ENCODE measurements at regions not wholly inside any gene's neighbourhood (a gene's known extent, or its start where the extent isn't known, plus 50 kb on each side); places are given as distances from the start of the nearest gene placed in this dataset.
A peak's percentile ranks its signal among the peaks of the same experiment; 100 is the strongest.

DNA sequence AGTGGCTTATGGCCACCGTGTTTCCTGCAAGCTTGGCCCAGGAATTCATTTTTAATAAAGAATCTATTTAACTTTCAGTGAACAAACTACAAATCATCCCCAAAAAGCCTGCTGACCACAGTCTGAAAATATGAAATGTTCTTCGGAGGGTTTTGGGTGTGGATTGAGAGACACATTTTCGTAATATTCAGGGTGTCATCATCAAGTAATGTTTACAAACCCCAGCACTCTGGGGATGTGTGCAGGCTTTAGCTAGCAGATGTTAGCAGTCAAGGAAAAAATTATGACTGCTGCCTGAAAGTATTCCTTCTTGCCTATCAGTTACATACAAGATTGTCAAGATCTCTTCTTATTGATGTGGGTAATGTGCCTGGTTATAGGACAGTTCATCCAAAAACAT lies 143.9 kb upstream of the FN1 start:
- no peaks in the 10 kb centered on the region for H3K27me3 ChIP-seq
- no peak for TF ChIP-seq POLR2A (IDR thresholded peaks at IDR 0.05)
- TF ChIP-seq, protein P1, sequence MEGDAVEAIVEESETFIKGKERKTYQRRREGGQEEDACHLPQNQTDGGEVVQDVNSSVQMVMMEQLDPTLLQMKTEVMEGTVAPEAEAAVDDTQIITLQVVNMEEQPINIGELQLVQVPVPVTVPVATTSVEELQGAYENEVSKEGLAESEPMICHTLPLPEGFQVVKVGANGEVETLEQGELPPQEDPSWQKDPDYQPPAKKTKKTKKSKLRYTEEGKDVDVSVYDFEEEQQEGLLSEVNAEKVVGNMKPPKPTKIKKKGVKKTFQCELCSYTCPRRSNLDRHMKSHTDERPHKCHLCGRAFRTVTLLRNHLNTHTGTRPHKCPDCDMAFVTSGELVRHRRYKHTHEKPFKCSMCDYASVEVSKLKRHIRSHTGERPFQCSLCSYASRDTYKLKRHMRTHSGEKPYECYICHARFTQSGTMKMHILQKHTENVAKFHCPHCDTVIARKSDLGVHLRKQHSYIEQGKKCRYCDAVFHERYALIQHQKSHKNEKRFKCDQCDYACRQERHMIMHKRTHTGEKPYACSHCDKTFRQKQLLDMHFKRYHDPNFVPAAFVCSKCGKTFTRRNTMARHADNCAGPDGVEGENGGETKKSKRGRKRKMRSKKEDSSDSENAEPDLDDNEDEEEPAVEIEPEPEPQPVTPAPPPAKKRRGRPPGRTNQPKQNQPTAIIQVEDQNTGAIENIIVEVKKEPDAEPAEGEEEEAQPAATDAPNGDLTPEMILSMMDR (IDR thresholded peaks at IDR 0.05), result no peak
- no peaks in the 10 kb centered on the region for H3K9me3 ChIP-seq
- ATAC-seq, result peak in 1 of 4 donors; percentile 49
- H3K36me3 ChIP-seq, result no peaks in the 10 kb centered on the region
- H3K4me3 ChIP-seq, result no peak overlapping the region
- no peaks in the 10 kb centered on the region for H3K4me1 ChIP-seq
- no peak overlapping the region for H3K27ac ChIP-seq
- intact Hi-C loops (cut with DNase I), result no loop called here
- DNase-seq, result no peak
- WGBS (ENCODE audit: insufficient coverage, low coverage, low lambda C conversion rate, missing lambda C conversion rate), result 35% methylated on average over 3 of the region's 3 CpGs

GRCh38 chr2:215577356-215577755 lies 141.5 kb upstream of the FN1 start:
- Histone ChIP-seq H3K4me3 (no peak overlapping the region), H3K4me1 (peaks cover 0 to under 1% (median 0%) of the 10 kb centered on the region in 4 donors), H3K27ac (no peak overlapping the region), H3K9me3 (no peaks in the 10 kb centered on the region), H3K36me3 (no peaks in the 10 kb centered on the region), H3K27me3 (no peaks in the 10 kb centered on the region)
- TF ChIP-seq POLR2A (IDR thresholded peaks at IDR 0.05), result no peak
- TF ChIP-seq, protein P1 (IDR thresholded peaks at IDR 0.05), result no peak
- intact Hi-C loops (cut with DNase I), result no loop called here
- ATAC-seq (no peak), DNase-seq (no peak)

DNA sequence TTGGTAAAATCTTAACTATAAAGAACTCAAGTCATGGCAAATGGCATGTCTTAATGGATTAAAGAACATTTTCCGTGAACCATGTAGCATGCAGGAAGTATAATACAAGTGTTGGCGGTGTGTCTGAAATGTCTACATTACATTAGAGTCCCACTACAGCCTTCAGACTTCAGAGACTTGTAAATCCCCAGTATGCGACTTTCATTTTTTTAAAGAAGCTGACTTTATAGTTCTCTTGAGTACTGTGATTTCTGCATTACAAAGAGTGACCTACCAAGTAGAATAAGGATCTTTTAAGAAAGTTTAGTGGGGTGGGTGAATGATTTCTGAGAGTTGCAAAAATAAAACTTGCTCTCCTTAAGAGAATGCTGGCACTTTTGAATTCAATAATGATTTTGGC lies 140.7 kb upstream of the FN1 start:
- H3K4me1 ChIP-seq, result peaks cover 0 to 4% (median 0%) of the 10 kb centered on the region in 4 donors
- H3K27me3 ChIP-seq, result no peaks in the 10 kb centered on the region
- intact Hi-C loops (cut with DNase I), result no loop called here
- no peaks in the 10 kb centered on the region for H3K9me3 ChIP-seq
- ATAC-seq, result no peak
- no peak for TF ChIP-seq POLR2A (IDR thresholded peaks at IDR 0.05)
- TF ChIP-seq, protein P1 (IDR thresholded peaks at IDR 0.05), result no peak
- WGBS (ENCODE audit: insufficient coverage, low coverage, low lambda C conversion rate, missing lambda C conversion rate), result 92% methylated on average over 3 of the region's 3 CpGs
- no peak overlapping the region for H3K27ac ChIP-seq
- DNase-seq, result no peak
- no peak overlapping the region for H3K4me3 ChIP-seq
- H3K36me3 ChIP-seq, result no peaks in the 10 kb centered on the region

- no peaks in the 10 kb centered on the region for H3K9me3 ChIP-seq
- H3K4me1 ChIP-seq, result peaks cover 0 to 4% (median 0%) of the 10 kb centered on the region in 4 donors
- TF ChIP-seq, protein P1 (IDR thresholded peaks at IDR 0.05), result no peak
- no peak for TF ChIP-seq POLR2A (IDR thresholded peaks at IDR 0.05)
- no peak overlapping the region for H3K27ac ChIP-seq
- H3K27me3 ChIP-seq, result no peaks in the 10 kb centered on the region
- intact Hi-C loops (cut with DNase I), result no loop called here
- no peaks in the 10 kb centered on the region for H3K36me3 ChIP-seq
- DNase-seq, result no peak
- no peak overlapping the region for H3K4me3 ChIP-seq
- ATAC-seq, result no peak
Measured at GRCh38 chr2:215573496-215573895, 137.6 kb upstream of the FN1 start.

DNA sequence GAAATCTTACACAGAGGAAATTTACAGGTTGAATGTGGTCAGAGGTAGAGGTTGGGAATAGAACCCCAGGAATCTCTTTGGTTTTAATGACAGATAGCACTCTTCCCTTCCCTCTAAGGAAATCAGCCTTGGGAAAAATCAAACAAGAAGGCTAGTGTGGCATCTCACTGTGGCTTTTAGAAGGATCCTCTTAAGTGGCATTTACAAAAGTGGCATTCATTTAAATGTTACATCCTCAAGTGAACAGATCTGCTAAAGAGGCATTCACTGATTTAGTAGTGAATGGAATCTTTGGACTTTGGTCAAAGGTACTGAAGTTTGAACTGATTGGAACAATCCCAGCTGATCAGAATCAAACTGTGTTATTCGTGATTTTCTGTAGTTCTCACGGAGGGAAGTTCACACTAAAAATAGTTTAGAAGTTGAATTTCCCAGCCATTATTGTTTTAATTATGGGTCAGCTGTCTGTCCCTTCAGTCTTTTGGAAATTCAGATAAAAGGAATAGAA lies 136.5 kb upstream of the FN1 start:
- Histone ChIP-seq H3K27me3 (no peaks in the 10 kb centered on the region), H3K36me3 (no peaks in the 10 kb centered on the region), H3K9me3 (no peaks in the 10 kb centered on the region), H3K27ac (peak overlapping the region in 1 of 3 donors; percentile 5), H3K4me1 (peaks cover 0 to 4% (median 0%) of the 10 kb centered on the region in 4 donors), H3K4me3 (no peak overlapping the region)
- 10% methylated on average over 2 of the region's 2 CpGs for WGBS (ENCODE audit: insufficient coverage, low coverage, low lambda C conversion rate, missing lambda C conversion rate)
- no peak for TF ChIP-seq POLR2A (IDR thresholded peaks at IDR 0.05)
- TF ChIP-seq, protein P1 (IDR thresholded peaks at IDR 0.05), result no peak
- intact Hi-C loops (cut with DNase I), result no loop called here
- DNase-seq, result no peak
- ATAC-seq, result peak in 3 of 4 donors; percentile 77 to 92 (median 84)

Data from right lobe of liver (tissue), 6 donors.